Endothelial cell (in vitro differentiated cells): ENCODE measurements at regions not wholly inside any gene's neighbourhood (a gene's known extent, or its start where the extent isn't known, plus 50 kb on each side); places are given as distances from the start of the nearest gene placed in this dataset.

Experiments used
- DNase-seq: peaks from one replicate; pipeline ENCODE4 v3.0.0; 2021; ENCODE audit warnings: low spot score
- H3K27ac Mint-ChIP-seq: one replicate; pipeline ENCODE4 v1.8.0; 2021; ENCODE audit warnings: mixed read lengths, inconsistent platforms; ENCODE audit not compliant: unreplicated experiment
- H3K27me3 Mint-ChIP-seq: one replicate; pipeline ENCODE4 v1.8.0; 2021; ENCODE audit warnings: mild to moderate bottlenecking, moderate library complexity, mixed read lengths, inconsistent platforms; ENCODE audit not compliant: unreplicated experiment
- H3K36me3 Mint-ChIP-seq: one replicate; pipeline ENCODE4 v1.8.0; 2021; ENCODE audit warnings: mild to moderate bottlenecking, low read depth, mixed read lengths, inconsistent platforms; ENCODE audit not compliant: unreplicated experiment
- H3K4me1 Mint-ChIP-seq: one replicate; pipeline ENCODE4 v1.8.0; 2021; ENCODE audit warnings: mild to moderate bottlenecking, mixed read lengths, inconsistent platforms; ENCODE audit not compliant: unreplicated experiment
- H3K4me3 Mint-ChIP-seq: one replicate; pipeline ENCODE4 v1.8.0; 2021; ENCODE audit warnings: mild to moderate bottlenecking, mixed read lengths, inconsistent platforms; ENCODE audit not compliant: unreplicated experiment
- H3K9me3 Mint-ChIP-seq: one replicate; pipeline ENCODE4 v1.8.0; 2021; ENCODE audit warnings: mixed read lengths, inconsistent platforms; ENCODE audit not compliant: unreplicated experiment
- CTCF ChIP-seq: fragments of 200-600 bp; sonication (generic); IDR thresholded peaks from one replicate; pipeline ENCODE4 v1.5.0; 2021; ENCODE audit warnings: antibody characterized with exemption; ENCODE audit not compliant: unreplicated experiment

- no peak for DNase-seq
- no peaks in the 10 kb centered on the region for H3K9me3 Mint-ChIP-seq
- no peaks in the 10 kb centered on the region for H3K36me3 Mint-ChIP-seq
- H3K27ac Mint-ChIP-seq, result no peak overlapping the region
- H3K4me3 Mint-ChIP-seq, result no peak overlapping the region
- TF ChIP-seq CTCF, result no peak
- peaks cover 3% of the 10 kb centered on the region for H3K27me3 Mint-ChIP-seq
- peaks cover 11% of the 10 kb centered on the region for H3K4me1 Mint-ChIP-seq
Observed at GRCh38 chr12:105561546-105562198, 231.2 kb downstream of the C12orf75 start.

- no peak overlapping the region for H3K4me3 Mint-ChIP-seq
- peaks cover 3% of the 10 kb centered on the region for H3K27me3 Mint-ChIP-seq
- no peak overlapping the region for H3K27ac Mint-ChIP-seq
- H3K9me3 Mint-ChIP-seq, result no peaks in the 10 kb centered on the region
- no peak for TF ChIP-seq CTCF
- DNase-seq, result no peak
- no peaks in the 10 kb centered on the region for H3K36me3 Mint-ChIP-seq
- H3K4me1 Mint-ChIP-seq, result peaks cover 5% of the 10 kb centered on the region
Observed at GRCh38 chr12:105562199-105562971, 231.9 kb downstream of the C12orf75 start.

- no peak overlapping the region for H3K4me3 Mint-ChIP-seq
- no peaks in the 10 kb centered on the region for H3K4me1 Mint-ChIP-seq
- no peak for DNase-seq
- no peak for TF ChIP-seq CTCF
- peaks cover 3% of the 10 kb centered on the region for H3K27me3 Mint-ChIP-seq
- H3K36me3 Mint-ChIP-seq, result no peaks in the 10 kb centered on the region
- no peak overlapping the region for H3K27ac Mint-ChIP-seq
- H3K9me3 Mint-ChIP-seq, result no peaks in the 10 kb centered on the region
Observed at GRCh38 chr12:105567061-105567460, 236.6 kb downstream of the C12orf75 start.

- no peaks in the 10 kb centered on the region for H3K9me3 Mint-ChIP-seq
Observed at GRCh38 chr12:105569886-105570285, 239.4 kb downstream of the C12orf75 start.

More at GRCh38 chr12:105569886-105570285, 239.4 kb downstream of the C12orf75 start:
- Mint-ChIP-seq H3K27ac (no peak overlapping the region), H3K4me3 (no peak overlapping the region), H3K36me3 (no peaks in the 10 kb centered on the region), H3K4me1 (no peaks in the 10 kb centered on the region), H3K27me3 (peaks cover 2% of the 10 kb centered on the region)
- no peak for DNase-seq
- no peak for TF ChIP-seq CTCF
